H1 (cell line): ENCODE measurements at regions not wholly inside any gene's neighbourhood (a gene's known extent, or its start where the extent isn't known, plus 50 kb on each side); places are given as distances from the start of the nearest gene placed in this dataset.

ENCODE experiments used
- CTCF ChIA-PET: fragments of 300-600 bp; sonication (Branson Sonifier 250); formaldehyde crosslinking; loops from one replicate; lab custom pipeline; 2021; ENCODE audit not compliant: partially characterized antibody; lab: Charles Lee
- POLR2A ChIA-PET: fragments of 300-600 bp; sonication (Branson Sonifier 250); formaldehyde crosslinking; loops from one replicate; lab custom pipeline; 2021; ENCODE audit warnings: inconsistent platforms; ENCODE audit not compliant: partially characterized antibody; lab: Charles Lee
- DNase-seq, 2 experiments: peaks; one replicate each; pipeline versions ENCODE4 v3.0.0 to v3.0.0-alpha.2; 2010 to 2022; ENCODE audit warnings: low spot score in 2 of 2, low read depth in 1 of 2, mixed read lengths in 1 of 2
- FAIRE-seq: peaks from 2 replicates; lab custom pipeline; 2011; peaks lifted over from hg19 to GRCh38; lab: Jason Lieb, UNC
- H2AFZ ChIP-seq: 2 replicates; pipeline ENCODE4 v1.8.1; 2012; ENCODE audit warnings: low read length, inconsistent platforms
- H2AK5ac ChIP-seq: 2 replicates; pipeline ENCODE4 v1.6.1; 2013; ENCODE audit warnings: low read depth, low read length
- H2BK120ac ChIP-seq: replicated peaks from 2 replicates; pipeline ENCODE3; 2013; ENCODE audit warnings: low read depth, low read length, inconsistent platforms
- H2BK12ac ChIP-seq: 2 replicates; pipeline ENCODE4 v1.6.1; 2013; ENCODE audit warnings: low read depth, low read length
- H2BK15ac ChIP-seq: 2 replicates; pipeline ENCODE4 v1.6.1; 2013; ENCODE audit warnings: low read length
- H2BK20ac ChIP-seq: 2 replicates; pipeline ENCODE4 v1.6.1; 2013; ENCODE audit warnings: low read length
- H2BK5ac ChIP-seq: 2 replicates; pipeline ENCODE4 v1.6.1; 2013; ENCODE audit warnings: low read depth, low read length
- H3K14ac ChIP-seq: 2 replicates; pipeline ENCODE4 v1.6.1; 2013; ENCODE audit warnings: inconsistent platforms; ENCODE audit not compliant: insufficient read length
- H3K18ac ChIP-seq: 2 replicates; pipeline ENCODE4 v1.6.1; 2013; ENCODE audit warnings: low read length; ENCODE audit errors: extremely low read depth
- H3K23ac ChIP-seq: 2 replicates; pipeline ENCODE4 v1.6.1; 2013; ENCODE audit warnings: inconsistent platforms; ENCODE audit not compliant: insufficient read length
- H3K23me2 ChIP-seq: 2 replicates; pipeline ENCODE4 v1.6.1; 2013; ENCODE audit warnings: low read depth, low read length
- H3K27ac ChIP-seq: 2 replicates; pipeline ENCODE4 v1.6.1; 2011; ENCODE audit warnings: low read depth, low read length, inconsistent platforms
- H3K27me3 ChIP-seq, 4 experiments: replicated peaks in 1 of 4; 1 replicate in 1 of 4; 2 replicates in 3 of 4; pipeline versions ENCODE4 v1.6.1 to v1.8.1; 2011 to 2013; ENCODE audit warnings: low read length in 3 of 4, mild to moderate bottlenecking in 3 of 4, inconsistent platforms in 2 of 4, mixed read lengths in 2 of 4, moderate library complexity in 1 of 4; ENCODE audit not compliant: control insufficient read depth in 3 of 4, insufficient read depth in 3 of 4; ENCODE audit errors: extremely low read depth in 1 of 4
- H3K36me3 ChIP-seq, 4 experiments: 2 replicates each; pipeline versions ENCODE4 v1.6.1 to v1.8.1; 2011 to 2013; ENCODE audit warnings: mild to moderate bottlenecking in 4 of 4, low read length in 3 of 4, moderate library complexity in 2 of 4, control low read depth in 1 of 4, inconsistent platforms in 1 of 4; ENCODE audit not compliant: insufficient read depth in 4 of 4, control insufficient read depth in 2 of 4
- H3K4ac ChIP-seq: replicated peaks from 2 replicates; pipeline ENCODE3; 2013; ENCODE audit warnings: low read length, low read depth, mixed read lengths, inconsistent platforms; ENCODE audit not compliant: insufficient read length
- H3K4me1 ChIP-seq, 4 experiments: replicated peaks in 1 of 4; 1 replicate in 1 of 4; 2 replicates in 3 of 4; pipeline versions ENCODE4 v1.6.1 to v1.8.1; 2011 to 2013; ENCODE audit warnings: low read length in 3 of 4, inconsistent platforms in 2 of 4, mixed read lengths in 1 of 4; ENCODE audit not compliant: insufficient read depth in 4 of 4, control insufficient read depth in 3 of 4
- H3K4me2 ChIP-seq, 2 experiments: 2 replicates each; pipeline versions ENCODE4 v1.6.1 to v1.8.1; 2011 to 2013; ENCODE audit warnings: low read depth in 2 of 2, low read length in 2 of 2, control low read depth in 1 of 2, inconsistent platforms in 1 of 2, mild to moderate bottlenecking in 1 of 2; ENCODE audit not compliant: insufficient read depth in 1 of 2
- H3K4me3 ChIP-seq, 4 experiments: fragments of 200-600, 300-600 bp in 1 of 4; sonication (generic), shearing (Covaris generic), sonication (Bioruptor Twin) in 1 of 4; 2 replicates each; pipeline versions ENCODE4 v1.5.1 to v1.8.1; 2011 to 2016; ENCODE audit warnings: low read length in 4 of 4, low read depth in 3 of 4, control low read depth in 2 of 4, inconsistent platforms in 2 of 4, mild to moderate bottlenecking in 2 of 4, mixed read lengths in 1 of 4, moderate library complexity in 1 of 4; ENCODE audit not compliant: insufficient read depth in 2 of 4; ENCODE audit errors: extremely low read depth in 1 of 4
- H3K56ac ChIP-seq: replicated peaks from 2 replicates; pipeline ENCODE3; 2013; ENCODE audit warnings: low read depth, mild to moderate bottlenecking, mixed read lengths, low read length, inconsistent platforms; ENCODE audit not compliant: insufficient read length
- H3K79me1 ChIP-seq: 2 replicates; pipeline ENCODE4 v1.6.1; 2013; ENCODE audit warnings: low read depth, low read length, control low read depth
- H3K79me2 ChIP-seq, 2 experiments: 2 replicates each; pipeline versions ENCODE4 v1.6.1 to v1.8.1; 2012 to 2013; ENCODE audit warnings: low read length in 2 of 2, mild to moderate bottlenecking in 2 of 2, inconsistent platforms in 1 of 2; ENCODE audit not compliant: insufficient read depth in 2 of 2, control insufficient read depth in 1 of 2
- H3K9ac ChIP-seq, 4 experiments: replicated peaks in 1 of 4; 1 replicate in 1 of 4; 2 replicates in 3 of 4; pipeline versions ENCODE4 v1.6.1 to v1.8.1; 2011 to 2013; ENCODE audit warnings: low read depth in 3 of 4, low read length in 3 of 4, control low read depth in 2 of 4, mild to moderate bottlenecking in 2 of 4, moderate library complexity in 2 of 4, inconsistent platforms in 1 of 4; ENCODE audit errors: extremely low read depth in 1 of 4
- H3K9me3 ChIP-seq, 2 experiments: 2 replicates each; pipeline versions ENCODE4 v1.6.1 to v1.8.1; 2012 to 2013; ENCODE audit warnings: mild to moderate bottlenecking in 2 of 2, moderate library complexity in 2 of 2, control low read depth in 1 of 2, inconsistent platforms in 1 of 2, low read depth in 1 of 2, low read length in 1 of 2, mixed read lengths in 1 of 2; ENCODE audit not compliant: insufficient read depth in 2 of 2
- H4K20me1 ChIP-seq, 2 experiments: replicated peaks in 1 of 2; 2 replicates each; pipeline versions ENCODE3 to v1.8.1; 2011 to 2013; ENCODE audit warnings: inconsistent platforms in 2 of 2, low read length in 2 of 2, mild to moderate bottlenecking in 1 of 2; ENCODE audit not compliant: insufficient read depth in 2 of 2, control insufficient read depth in 1 of 2
- H4K5ac ChIP-seq: 2 replicates; pipeline ENCODE4 v1.6.1; 2013; ENCODE audit warnings: low read length, low read depth, mixed read lengths, inconsistent platforms; ENCODE audit not compliant: insufficient read length
- H4K8ac ChIP-seq: 2 replicates; pipeline ENCODE4 v1.8.0; 2013; ENCODE audit warnings: mild to moderate bottlenecking, moderate library complexity, low read length, inconsistent platforms; ENCODE audit not compliant: insufficient read depth; ENCODE audit errors: extremely low read depth
- H4K91ac ChIP-seq: replicated peaks from 2 replicates; pipeline ENCODE3; 2013; ENCODE audit warnings: low read length, mixed read lengths, inconsistent platforms; ENCODE audit not compliant: insufficient read length
- ASH2L ChIP-seq: fragments of 200-600, 300-600 bp; sonication (generic); IDR thresholded peaks from one replicate; pipeline ENCODE4 v1.7.1; 2017; ENCODE audit warnings: low read length
- CBX5 ChIP-seq: fragments of 300-800, 300-1000 bp; sonication (generic); IDR thresholded peaks from 2 replicates; pipeline ENCODE4 v1.7.1; 2016; ENCODE audit warnings: antibody characterized with exemption, low read length, low read depth
- CREB1 ChIP-seq: IDR thresholded peaks from 2 replicates; pipeline ENCODE4 v1.6.1; 2012; ENCODE audit warnings: inconsistent platforms
- CTBP2 ChIP-seq: IDR thresholded peaks from 2 replicates; pipeline ENCODE4 v1.7.0; 2011; ENCODE audit warnings: borderline replicate concordance, mild to moderate bottlenecking, moderate library complexity, mixed read lengths, low read length; ENCODE audit not compliant: insufficient read depth, insufficient read length
- EGR1 ChIP-seq: IDR thresholded peaks from 2 replicates; pipeline ENCODE4 v1.6.1; 2011; ENCODE audit warnings: low read depth, low read length, borderline replicate concordance
- GTF2F1 ChIP-seq: IDR thresholded peaks from 2 replicates; pipeline ENCODE4 v1.6.1; 2012; ENCODE audit warnings: low read depth, low read length, improper control_type of control experiment, borderline replicate concordance
- HDAC6 ChIP-seq: IDR thresholded peaks from one replicate; pipeline ENCODE4 v1.7.1; 2012; ENCODE audit warnings: low read depth, mild to moderate bottlenecking, inconsistent platforms, low read length, moderate library complexity
- KDM1A ChIP-seq: fragments of 200-600, 300-600 bp; sonication (generic); IDR thresholded peaks from 2 replicates; pipeline ENCODE4 v1.7.1; 2016; ENCODE audit warnings: mild to moderate bottlenecking, low read length, borderline replicate concordance
- KDM4A ChIP-seq: IDR thresholded peaks from one replicate; pipeline ENCODE4 v1.7.1; 2012; ENCODE audit warnings: low read depth, mild to moderate bottlenecking, moderate library complexity, low read length, inconsistent platforms; ENCODE audit not compliant: severe bottlenecking
- POLR2A ChIP-seq, 2 experiments: IDR thresholded peaks; 1 replicate in 1 of 2; 2 replicates in 1 of 2; pipeline ENCODE4 v1.6.1; 2011; ENCODE audit warnings: low read depth in 2 of 2, low read length in 2 of 2, mild to moderate bottlenecking in 2 of 2; ENCODE audit errors: control extremely low read depth in 1 of 2
- SIRT6 ChIP-seq: IDR thresholded peaks from one replicate; pipeline ENCODE4 v1.7.1; 2012; ENCODE audit warnings: low read length, inconsistent platforms
- TBP ChIP-seq: IDR thresholded peaks from 2 replicates; pipeline ENCODE4 v1.6.1; 2011; ENCODE audit warnings: low read depth, low read length, improper control_type of control experiment
- TEAD4 ChIP-seq: IDR thresholded peaks from 2 replicates; pipeline ENCODE4 v1.6.1; 2012; ENCODE audit warnings: low read depth, low read length, inconsistent platforms, mixed read lengths
- WGBS, 2 experiments: shearing (Covaris generic) in 1 of 2; methylation state at CpG; one replicate each; pipeline versions ENCODE4 v1.1.6 to v1.1.7; 2013 to 2015; ENCODE audit warnings: low lambda C conversion rate in 2 of 2, mixed read lengths in 2 of 2, inconsistent platforms in 1 of 2, low coverage in 1 of 2, missing lambda C conversion rate in 1 of 2; ENCODE audit not compliant: insufficient replicate concordance in 2 of 2, insufficient coverage in 1 of 2, insufficient read length in 1 of 2; ENCODE audit errors: extremely low coverage in 1 of 2, missing lambda C conversion rate in 1 of 2; 5-methylcytosine and 5-hydroxymethylcytosine counted together
- TF ChIP-seq, protein P1 (sequence below): IDR thresholded peaks from 2 replicates; pipeline ENCODE4 v1.6.1; 2011; ENCODE audit warnings: low read length, improper control_type of control experiment

DNA sequence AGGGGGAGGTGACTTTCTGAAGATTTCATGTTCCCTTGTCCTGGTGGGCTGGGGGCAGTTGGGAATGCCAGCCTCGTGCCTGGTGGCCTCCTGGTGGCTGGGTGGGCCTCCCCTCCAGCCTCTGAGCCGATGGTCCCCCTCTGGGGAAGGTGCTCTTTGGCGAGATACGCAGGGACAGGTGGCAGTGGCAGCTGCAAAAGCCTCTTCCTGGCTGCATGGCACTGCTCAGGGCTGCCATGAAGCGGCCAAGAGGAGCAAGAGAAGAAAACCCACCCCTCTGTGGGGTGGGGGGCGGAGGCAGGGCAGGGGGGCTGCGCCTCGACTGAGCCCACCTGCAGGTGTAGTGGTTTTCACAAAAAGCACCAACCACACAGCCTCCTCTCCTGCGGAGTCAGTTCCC, 61.8 kb upstream of the PHF21B start:
- Histone ChIP-seq H3K56ac (no peak overlapping the region), H3K36me3 (no peaks in the 10 kb centered on the region), H2BK5ac (peak overlapping the region; percentile 10; the same call in 1 of the 2 replicates), H3K27ac (no peak overlapping the region), H2AFZ (no peak overlapping the region), H3K9ac (no peak overlapping the region), H3K9me3 (no peaks in the 10 kb centered on the region; a peak in 1 of 4 replicates), H2BK12ac (peak overlapping the region; percentile 72; the same call in 1 of the 2 replicates), H3K4ac (peak overlapping the region; percentile 74), H2BK20ac (peak overlapping the region; percentile 72; the same call in 1 of the 2 replicates), H3K27me3 (no peaks in the 10 kb centered on the region; a peak in 2 of 7 replicates), H3K4me2 (peak overlapping the region; percentile 33 to 50; a peak in 3 of 4 replicates), H3K4me1 (peaks cover 8 to 17% (median 12%) of the 10 kb centered on the region in 4 experiments), H2AK5ac (peak overlapping the region; percentile 80; the same call in 1 of the 2 replicates), H4K8ac (peak overlapping the region; percentile 9; the same call in 1 of the 2 replicates), H2BK15ac (peak overlapping the region; percentile 95; the same call in 1 of the 2 replicates), H4K5ac (no peak overlapping the region), H3K23me2 (peaks cover 2% of the 10 kb centered on the region; the same call in 1 of the 2 replicates), H2BK120ac (peak overlapping the region; percentile 52), H3K79me1 (0 out of 2 replicates have a peak, but pooled peaks cover 2% of the 10 kb centered on the region), H3K23ac (no peak overlapping the region), H3K79me2 (no peaks in the 10 kb centered on the region), H3K18ac (peak overlapping the region; percentile 19), H3K4me3 (peak overlapping the region in 1 of 4 experiments; percentile 39; a peak in 1 of 8 replicates), H4K91ac (peak overlapping the region; percentile 56), H3K14ac (no peak overlapping the region), H4K20me1 (no peaks in the 10 kb centered on the region)
- WGBS, 2 experiments, result 67% methylated on average over 9 of the region's 9 CpGs; no CpG with 5 or more reads in 1 of the 2 experiments
- TF ChIP-seq KDM4A, result no peak
- no peak for TF ChIP-seq TBP
- TF ChIP-seq ASH2L, result no peak
- no peak for TF ChIP-seq KDM1A
- no peak for TF ChIP-seq GTF2F1
- no peak for TF ChIP-seq EGR1
- no peak for TF ChIP-seq POLR2A (IDR thresholded peaks at IDR 0.05; ENCODE audit: control extremely low read depth in 1 of 2, low read depth in 2 of 2, low read length in 2 of 2)
- no peak for TF ChIP-seq CTBP2
- TF ChIP-seq CREB1, result no peak
- no peak for TF ChIP-seq SIRT6
- TF ChIP-seq, protein P1, sequence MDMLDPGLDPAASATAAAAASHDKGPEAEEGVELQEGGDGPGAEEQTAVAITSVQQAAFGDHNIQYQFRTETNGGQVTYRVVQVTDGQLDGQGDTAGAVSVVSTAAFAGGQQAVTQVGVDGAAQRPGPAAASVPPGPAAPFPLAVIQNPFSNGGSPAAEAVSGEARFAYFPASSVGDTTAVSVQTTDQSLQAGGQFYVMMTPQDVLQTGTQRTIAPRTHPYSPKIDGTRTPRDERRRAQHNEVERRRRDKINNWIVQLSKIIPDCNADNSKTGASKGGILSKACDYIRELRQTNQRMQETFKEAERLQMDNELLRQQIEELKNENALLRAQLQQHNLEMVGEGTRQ, result no peak
- no peak for TF ChIP-seq HDAC6
- TF ChIP-seq CBX5, result no peak
- no peak for TF ChIP-seq TEAD4
- CTCF ChIA-PET, result interaction anchor here (0.9 kb wide), 1 partner anchor 25 kb away, joined by 3 read pairs; no protein-coding TSS in a partner anchor
- FAIRE-seq, result no peak
- no peak for DNase-seq
- POLR2A ChIA-PET, result interaction anchor here (0.9 to 1.0 kb wide), 2 partner anchors 12 to 255 kb away, joined by 3 read pairs; no protein-coding TSS in a partner anchor
